Gastrocnemius medialis (tissue), 4 donors: ENCODE measurements at regions not wholly inside any gene's neighbourhood (a gene's known extent, or its start where the extent isn't known, plus 50 kb on each side); places are given as distances from the start of the nearest gene placed in this dataset.

Experiments
- POLR2A ChIP-seq, 2 donors: fragments of 450-650 bp; IDR thresholded peaks; one replicate each; pipeline ENCODE4 v1.6.1; 2017; ENCODE audit warnings: antibody characterized with exemption in 2 of 2, mild to moderate bottlenecking in 2 of 2, moderate library complexity in 2 of 2
- TF ChIP-seq, protein P1 (sequence below), 5 experiments: fragments of 450-650 bp in 3 of 5; fragments of 200-600 bp in 2 of 5; sonication (generic) in 2 of 5; IDR thresholded peaks in 4 of 5; conservative IDR thresholded peaks in 1 of 5; 1 replicate in 4 of 5; 2 replicates in 1 of 5; pipeline ENCODE4 v1.5.1; 2016 to 2019; ENCODE audit warnings: antibody characterized with exemption in 5 of 5, mild to moderate bottlenecking in 3 of 5, moderate library complexity in 3 of 5

DNA sequence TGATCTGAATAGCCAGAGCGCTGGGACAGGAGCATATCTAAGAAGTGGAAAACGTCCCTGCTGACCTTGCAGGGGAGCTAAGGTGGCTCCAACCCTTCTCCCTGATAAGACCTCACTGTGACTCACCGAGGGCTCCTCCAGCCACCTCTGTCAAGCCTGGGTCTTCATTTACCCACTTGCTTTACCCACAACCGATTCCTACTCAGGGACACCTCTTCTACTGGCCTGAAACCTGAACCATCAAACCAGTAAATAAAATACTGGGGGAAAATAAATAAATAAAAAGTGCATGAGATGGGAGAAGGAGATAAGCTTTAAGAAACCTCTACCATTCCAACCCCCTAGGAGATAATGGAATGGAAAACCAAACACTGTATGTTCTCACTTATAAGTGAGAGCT is 80.2 kb upstream of the ALOX12 start:
- TF ChIP-seq POLR2A (IDR thresholded peaks at IDR 0.05) = no peak
- TF ChIP-seq, protein P1, sequence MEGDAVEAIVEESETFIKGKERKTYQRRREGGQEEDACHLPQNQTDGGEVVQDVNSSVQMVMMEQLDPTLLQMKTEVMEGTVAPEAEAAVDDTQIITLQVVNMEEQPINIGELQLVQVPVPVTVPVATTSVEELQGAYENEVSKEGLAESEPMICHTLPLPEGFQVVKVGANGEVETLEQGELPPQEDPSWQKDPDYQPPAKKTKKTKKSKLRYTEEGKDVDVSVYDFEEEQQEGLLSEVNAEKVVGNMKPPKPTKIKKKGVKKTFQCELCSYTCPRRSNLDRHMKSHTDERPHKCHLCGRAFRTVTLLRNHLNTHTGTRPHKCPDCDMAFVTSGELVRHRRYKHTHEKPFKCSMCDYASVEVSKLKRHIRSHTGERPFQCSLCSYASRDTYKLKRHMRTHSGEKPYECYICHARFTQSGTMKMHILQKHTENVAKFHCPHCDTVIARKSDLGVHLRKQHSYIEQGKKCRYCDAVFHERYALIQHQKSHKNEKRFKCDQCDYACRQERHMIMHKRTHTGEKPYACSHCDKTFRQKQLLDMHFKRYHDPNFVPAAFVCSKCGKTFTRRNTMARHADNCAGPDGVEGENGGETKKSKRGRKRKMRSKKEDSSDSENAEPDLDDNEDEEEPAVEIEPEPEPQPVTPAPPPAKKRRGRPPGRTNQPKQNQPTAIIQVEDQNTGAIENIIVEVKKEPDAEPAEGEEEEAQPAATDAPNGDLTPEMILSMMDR (IDR thresholded peaks at IDR 0.05 in 4 of 5, conservative IDR thresholded peaks at IDR 0.05 in 1 of 5) = no peak
